Fibroblast of lung (primary cell): ENCODE measurements at regions not wholly inside any gene's neighbourhood (a gene's known extent, or its start where the extent isn't known, plus 50 kb on each side); places are given as distances from the start of the nearest gene placed in this dataset.

Source experiments
- DNase-seq, 2 donors: peaks; one replicate each; pipeline versions ENCODE4 v3.0.0 to v3.0.0-alpha.2; 2010; ENCODE audit warnings: low read depth in 2 of 2
- H2AFZ ChIP-seq: 2 replicates; pipeline ENCODE4 v1.5.1; 2012; ENCODE audit warnings: low read length, control low read depth, inconsistent platforms
- H3K27ac ChIP-seq: 2 replicates; pipeline ENCODE4 v1.5.1; 2011; ENCODE audit warnings: low read length, control low read depth; ENCODE audit not compliant: insufficient read depth
- H3K27me3 ChIP-seq: 2 replicates; pipeline ENCODE4 v1.5.1; 2011; ENCODE audit warnings: mild to moderate bottlenecking, low read length; ENCODE audit not compliant: control insufficient read depth, insufficient read depth
- H3K36me3 ChIP-seq: 2 replicates; pipeline ENCODE4 v1.5.1; 2011; ENCODE audit warnings: low read length; ENCODE audit not compliant: control insufficient read depth, insufficient read depth
- H3K4me1 ChIP-seq: 2 replicates; pipeline ENCODE4 v1.5.1; 2011; ENCODE audit warnings: low read length; ENCODE audit not compliant: control insufficient read depth, insufficient read depth; ENCODE audit errors: extremely low read depth
- H3K4me2 ChIP-seq: 2 replicates; pipeline ENCODE4 v1.5.1; 2011; ENCODE audit warnings: low read length, control low read depth; ENCODE audit not compliant: insufficient read depth; ENCODE audit errors: extremely low read depth
- H3K4me3 ChIP-seq, 4 experiments: fragments of 200-600 bp in 1 of 4; sonication (generic) in 1 of 4; replicated peaks in 1 of 4; 2 replicates each; pipeline ENCODE4 v1.5.1; 2011 to 2016; ENCODE audit warnings: low read length in 4 of 4, low read depth in 3 of 4, mild to moderate bottlenecking in 3 of 4, control low read depth in 2 of 4, inconsistent platforms in 1 of 4, mixed read lengths in 1 of 4; ENCODE audit not compliant: insufficient read depth in 1 of 4; ENCODE audit errors: control extremely low read depth in 1 of 4
- H3K79me2 ChIP-seq: 2 replicates; pipeline ENCODE4 v1.5.1; 2012; ENCODE audit warnings: mild to moderate bottlenecking, low read length, inconsistent platforms; ENCODE audit not compliant: control insufficient read depth, insufficient read depth
- H3K9ac ChIP-seq: 2 replicates; pipeline ENCODE4 v1.5.1; 2011; ENCODE audit warnings: mild to moderate bottlenecking, low read length, control low read depth; ENCODE audit not compliant: insufficient read depth
- H3K9me3 ChIP-seq: 2 replicates; pipeline ENCODE4 v1.5.1; 2012; ENCODE audit warnings: low read depth, low read length; ENCODE audit not compliant: control insufficient read depth, insufficient read depth
- H4K20me1 ChIP-seq: 2 replicates; pipeline ENCODE4 v1.5.1; 2011; ENCODE audit warnings: low read length; ENCODE audit not compliant: control insufficient read depth, insufficient read depth; ENCODE audit errors: extremely low read depth
- EZH2 ChIP-seq: IDR thresholded peaks from 2 replicates; pipeline ENCODE4 v1.5.1; 2012; ENCODE audit warnings: low read length, control low read depth, mild to moderate bottlenecking; ENCODE audit errors: missing control alignments
- TF ChIP-seq, protein P1 (sequence below), 2 donors: IDR thresholded peaks in 1 of 2; conservative IDR thresholded peaks in 1 of 2; 1 replicate in 1 of 2; 2 replicates in 1 of 2; pipeline ENCODE4 v1.5.1; 2011 to 2012; ENCODE audit warnings: low read length in 2 of 2, control low read depth in 1 of 2, inconsistent platforms in 1 of 2, low read depth in 1 of 2, mild to moderate bottlenecking in 1 of 2

DNA sequence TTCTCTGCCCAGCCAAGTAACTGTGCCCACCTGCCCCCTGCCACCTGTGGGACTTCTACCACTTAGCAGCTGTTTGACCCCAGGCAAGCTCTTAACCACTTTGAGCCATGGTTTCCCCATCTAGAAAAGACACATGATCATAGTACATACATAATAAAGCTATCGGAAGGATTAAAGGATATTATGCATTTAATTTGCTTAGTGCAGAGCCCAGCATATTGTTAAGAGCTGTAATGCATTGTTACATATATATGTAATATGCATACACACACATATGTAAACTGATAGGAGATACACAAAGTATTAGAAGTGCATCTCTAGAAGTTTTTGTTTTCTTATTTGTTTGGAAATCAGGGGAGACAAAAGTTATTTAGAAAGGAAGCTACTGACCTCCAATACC lies 83.5 kb upstream of the ZBTB40 start:
- Histone ChIP-seq H3K27me3 (peaks cover 19% of the 10 kb centered on the region), H3K27ac (no peak overlapping the region), H3K36me3 (no peaks in the 10 kb centered on the region), H3K4me2 (no peak overlapping the region), H2AFZ (no peak overlapping the region), H4K20me1 (no peaks in the 10 kb centered on the region), H3K4me1 (no peaks in the 10 kb centered on the region), H3K4me3 (no peak overlapping the region), H3K9ac (no peak overlapping the region), H3K9me3 (no peaks in the 10 kb centered on the region), H3K79me2 (no peaks in the 10 kb centered on the region)
- TF ChIP-seq, protein P1, sequence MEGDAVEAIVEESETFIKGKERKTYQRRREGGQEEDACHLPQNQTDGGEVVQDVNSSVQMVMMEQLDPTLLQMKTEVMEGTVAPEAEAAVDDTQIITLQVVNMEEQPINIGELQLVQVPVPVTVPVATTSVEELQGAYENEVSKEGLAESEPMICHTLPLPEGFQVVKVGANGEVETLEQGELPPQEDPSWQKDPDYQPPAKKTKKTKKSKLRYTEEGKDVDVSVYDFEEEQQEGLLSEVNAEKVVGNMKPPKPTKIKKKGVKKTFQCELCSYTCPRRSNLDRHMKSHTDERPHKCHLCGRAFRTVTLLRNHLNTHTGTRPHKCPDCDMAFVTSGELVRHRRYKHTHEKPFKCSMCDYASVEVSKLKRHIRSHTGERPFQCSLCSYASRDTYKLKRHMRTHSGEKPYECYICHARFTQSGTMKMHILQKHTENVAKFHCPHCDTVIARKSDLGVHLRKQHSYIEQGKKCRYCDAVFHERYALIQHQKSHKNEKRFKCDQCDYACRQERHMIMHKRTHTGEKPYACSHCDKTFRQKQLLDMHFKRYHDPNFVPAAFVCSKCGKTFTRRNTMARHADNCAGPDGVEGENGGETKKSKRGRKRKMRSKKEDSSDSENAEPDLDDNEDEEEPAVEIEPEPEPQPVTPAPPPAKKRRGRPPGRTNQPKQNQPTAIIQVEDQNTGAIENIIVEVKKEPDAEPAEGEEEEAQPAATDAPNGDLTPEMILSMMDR (conservative IDR thresholded peaks at IDR 0.05 in 1 of 2, IDR thresholded peaks at IDR 0.05 in 1 of 2; ENCODE audit: low read depth in 1 of 2, low read length in 2 of 2), result no peak
- DNase-seq, result no peak

DNA sequence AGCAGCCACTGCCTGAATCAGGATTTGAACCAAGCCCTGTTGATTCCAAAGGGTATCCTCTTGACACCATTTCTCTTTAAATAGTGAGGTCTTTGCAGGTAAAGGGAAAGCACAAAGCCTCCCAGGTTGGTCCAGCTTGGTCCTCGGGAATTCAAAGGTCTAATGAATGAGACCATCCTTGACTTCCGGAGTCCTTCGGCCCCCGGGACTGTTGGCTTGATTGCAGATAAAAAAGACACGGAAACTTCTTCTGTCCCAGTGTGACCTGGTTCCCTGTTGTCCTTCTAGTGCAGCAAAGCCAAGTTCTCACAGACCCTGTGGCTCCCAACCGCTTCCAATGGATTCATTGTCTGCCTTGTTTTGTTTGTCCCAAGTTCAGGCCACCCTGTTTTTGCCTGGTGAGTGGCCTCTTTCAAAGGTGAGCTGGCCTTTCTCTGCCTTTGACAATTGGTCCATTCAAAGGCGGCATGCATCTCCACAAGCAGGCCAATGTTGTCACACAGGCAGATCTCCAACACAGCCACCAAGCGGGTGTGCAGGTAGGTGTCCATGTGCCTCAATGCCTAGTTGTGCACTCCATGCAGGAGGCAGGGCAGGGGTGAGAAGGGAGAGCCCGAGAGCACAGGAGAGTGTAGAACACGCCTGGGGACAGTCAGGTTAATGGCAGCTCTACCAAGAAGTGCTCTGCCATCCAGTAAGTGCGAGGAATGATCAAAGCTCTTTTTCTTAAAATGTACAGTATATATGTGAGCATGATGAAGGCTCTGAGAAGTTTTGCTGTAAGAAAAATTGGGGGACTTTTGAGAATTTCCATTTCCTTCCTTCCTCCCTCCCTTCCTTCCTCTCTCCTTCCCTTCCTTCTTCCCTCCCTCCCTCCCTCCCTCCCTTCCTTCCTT lies 82.1 kb upstream of the ZBTB40 start:
- Histone ChIP-seq H3K27me3 (peaks cover 12% of the 10 kb centered on the region), H3K4me3 (no peak overlapping the region), H3K9ac (no peak overlapping the region), H3K79me2 (no peaks in the 10 kb centered on the region), H4K20me1 (no peaks in the 10 kb centered on the region), H3K36me3 (no peaks in the 10 kb centered on the region), H3K9me3 (no peaks in the 10 kb centered on the region), H3K27ac (no peak overlapping the region), H3K4me1 (no peaks in the 10 kb centered on the region), H3K4me2 (no peak overlapping the region), H2AFZ (no peak overlapping the region)
- no peak for TF ChIP-seq EZH2
- TF ChIP-seq, protein P1 (conservative IDR thresholded peaks at IDR 0.05 in 1 of 2, IDR thresholded peaks at IDR 0.05 in 1 of 2; ENCODE audit: low read depth in 1 of 2, low read length in 2 of 2), result no peak
- DNase-seq, result no peak

DNA sequence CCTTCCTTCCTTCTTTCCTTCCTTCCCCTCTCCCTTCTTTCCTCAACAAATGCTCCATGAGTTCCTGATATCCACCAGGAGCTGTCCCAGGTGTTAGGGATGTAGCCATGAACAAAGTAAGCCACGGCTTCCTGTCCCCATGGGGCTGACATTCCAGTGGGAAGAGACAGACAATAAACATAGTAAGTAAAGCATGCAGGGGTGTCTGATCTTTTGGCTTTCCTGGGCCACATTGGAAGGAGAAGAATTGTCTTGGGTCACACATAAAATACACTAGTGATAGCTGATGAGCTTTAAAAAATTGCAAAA lies 81.5 kb upstream of the ZBTB40 start:
- no peak for DNase-seq
- no peaks in the 10 kb centered on the region for H3K36me3 ChIP-seq
- H4K20me1 ChIP-seq, result no peaks in the 10 kb centered on the region
- no peaks in the 10 kb centered on the region for H3K4me1 ChIP-seq
- H3K79me2 ChIP-seq, result no peaks in the 10 kb centered on the region
- no peak overlapping the region for H3K4me3 ChIP-seq
- H3K27me3 ChIP-seq, result peaks cover 12% of the 10 kb centered on the region
- TF ChIP-seq, protein P1 (conservative IDR thresholded peaks at IDR 0.05 in 1 of 2, IDR thresholded peaks at IDR 0.05 in 1 of 2; ENCODE audit: low read depth in 1 of 2, low read length in 2 of 2), result no peak
- TF ChIP-seq EZH2, result no peak
- H3K4me2 ChIP-seq, result no peak overlapping the region
- no peaks in the 10 kb centered on the region for H3K9me3 ChIP-seq
- H2AFZ ChIP-seq, result no peak overlapping the region
- no peak overlapping the region for H3K9ac ChIP-seq
- no peak overlapping the region for H3K27ac ChIP-seq
